ENCODE measurements at regions not wholly inside any gene's neighbourhood (a gene's known extent, or its start where the extent isn't known, plus 50 kb on each side); places are given as distances from the start of the nearest gene placed in this dataset.
"Not testable (repeated sequence)": the region's sequence is repeated elsewhere in the genome, so short reads cannot be mapped to it uniquely, and the experiment has no call there.

GRCh38 chr10:114749510-114749909 is 72.1 kb upstream of the FHIP2A start:
- ChIA-PET POLR2A (interaction anchor here (0.6 kb wide), 4 partner anchors 19 to 422 kb away, joined by 5 to 7 read pairs (median 6); no protein-coding TSS in a partner anchor), CTCF (ENCODE audit: unreplicated experiment) (no interaction called here)
- intact Hi-C loops (cut with micrococcal nuclease; ENCODE audit: unreplicated experiment) = no loop called here
- TF ChIP-seq CTCF (conservative IDR thresholded peaks at IDR 0.05; ENCODE audit: low read length) (no peak), EZH2phosphoT487 (IDR thresholded peaks at IDR 0.05; ENCODE audit: borderline replicate concordance, low read depth, low read length) (no peak)
- no peak overlapping the region for H3K4me2 ChIP-seq (ENCODE audit: low read length)
- no peaks in the 10 kb centered on the region for H3K79me2 ChIP-seq (ENCODE audit: insufficient read depth, low read depth, low read length)
- H3K4me3 ChIP-seq (ENCODE audit: low read depth, low read length, poor library complexity, severe bottlenecking) = no peak overlapping the region
- no TSS peak for BruUV-seq (replicated peaks)
- H4K20me1 ChIP-seq (ENCODE audit: insufficient read depth, low read length) = no peaks in the 10 kb centered on the region
- no peaks in the 10 kb centered on the region for H3K9me3 ChIP-seq (ENCODE audit: low read length)
- H2AFZ ChIP-seq (ENCODE audit: low read length) = no peak overlapping the region
- H3K9me2 ChIP-seq (ENCODE audit: insufficient read depth, low read length) = no peaks in the 10 kb centered on the region
- no peak for DNase-seq (ENCODE audit: low spot score)
- H3K4me1 ChIP-seq (ENCODE audit: insufficient read depth, low read length, poor library complexity, severe bottlenecking) = no peaks in the 10 kb centered on the region
- H3K27ac ChIP-seq (ENCODE audit: low read depth, low read length, poor library complexity, severe bottlenecking) = no peak overlapping the region
- H3K36me3 ChIP-seq (ENCODE audit: insufficient read depth, low read length) = no peaks in the 10 kb centered on the region

GRCh38 chr10:114751856-114752255 is 69.7 kb upstream of the FHIP2A start:
- POLR2A ChIA-PET = no interaction called here
- H3K4me2 ChIP-seq (ENCODE audit: low read length) = no peak overlapping the region
- H4K20me1 ChIP-seq (ENCODE audit: insufficient read depth, low read length) = no peaks in the 10 kb centered on the region
- no peaks in the 10 kb centered on the region for H3K9me3 ChIP-seq (ENCODE audit: low read length)
- H3K4me1 ChIP-seq (ENCODE audit: insufficient read depth, low read length, poor library complexity, severe bottlenecking) = no peaks in the 10 kb centered on the region
- CTCF ChIA-PET (ENCODE audit: unreplicated experiment) = no interaction called here
- no peaks in the 10 kb centered on the region for H3K36me3 ChIP-seq (ENCODE audit: insufficient read depth, low read length)
- BruUV-seq (replicated peaks) = no TSS peak
- H2AFZ ChIP-seq (ENCODE audit: low read length) = no peak overlapping the region
- H3K4me3 ChIP-seq (ENCODE audit: low read depth, low read length, poor library complexity, severe bottlenecking) = no peak overlapping the region
- H3K27ac ChIP-seq (ENCODE audit: low read depth, low read length, poor library complexity, severe bottlenecking) = no peak overlapping the region
- no peak for DNase-seq (ENCODE audit: low spot score)
- TF ChIP-seq EZH2phosphoT487 (IDR thresholded peaks at IDR 0.05; ENCODE audit: borderline replicate concordance, low read depth, low read length) = no peak
- TF ChIP-seq CTCF (conservative IDR thresholded peaks at IDR 0.05; ENCODE audit: low read length) = no peak
- intact Hi-C loops (cut with micrococcal nuclease; ENCODE audit: unreplicated experiment) = no loop called here
- no peaks in the 10 kb centered on the region for H3K79me2 ChIP-seq (ENCODE audit: insufficient read depth, low read depth, low read length)
- no peaks in the 10 kb centered on the region for H3K9me2 ChIP-seq (ENCODE audit: insufficient read depth, low read length)

- H3K9me3 ChIP-seq (ENCODE audit: low read length); BruUV-seq (replicated peaks); H2AFZ ChIP-seq (ENCODE audit: low read length); intact Hi-C loops (cut with micrococcal nuclease; ENCODE audit: unreplicated experiment); H3K27ac ChIP-seq (ENCODE audit: low read depth, low read length, poor library complexity, severe bottlenecking); H3K4me2 ChIP-seq (ENCODE audit: low read length); CTCF ChIA-PET (ENCODE audit: unreplicated experiment); H3K9me2 ChIP-seq (ENCODE audit: insufficient read depth, low read length); H3K4me3 ChIP-seq (ENCODE audit: low read depth, low read length, poor library complexity, severe bottlenecking); H3K79me2 ChIP-seq (ENCODE audit: insufficient read depth, low read depth, low read length); H3K4me1 ChIP-seq (ENCODE audit: insufficient read depth, low read length, poor library complexity, severe bottlenecking); H4K20me1 ChIP-seq (ENCODE audit: insufficient read depth, low read length); POLR2A ChIA-PET; H3K36me3 ChIP-seq (ENCODE audit: insufficient read depth, low read length); DNase-seq (ENCODE audit: low spot score): not testable (repeated sequence)
Measured at GRCh38 chr10:114752570-114752969, 69.0 kb upstream of the FHIP2A start.
